NCI-H69 (cell line): ENCODE measurements at regions not wholly inside any gene's neighbourhood (a gene's known extent, or its start where the extent isn't known, plus 50 kb on each side); places are given as distances from the start of the nearest gene placed in this dataset.
"Not testable (repeated sequence)": the region's sequence is repeated elsewhere in the genome, so short reads cannot be mapped to it uniquely, and the experiment has no call there.

Experiments
- DNase-seq: peaks from one replicate; lab custom pipeline; 2025; lab: John Stamatoyannopoulos, UW

GRCh38 chr9:75459311-75459710 lies 371.0 kb downstream of the OSTF1 start:
- not testable (repeated sequence) for DNase-seq

GRCh38 chr9:75461183-75461582 lies 372.9 kb downstream of the OSTF1 start:
- DNase-seq, result no peak

GRCh38 chr9:75462866-75463265 lies 374.6 kb downstream of the OSTF1 start:
- DNase-seq, result no peak

DNA sequence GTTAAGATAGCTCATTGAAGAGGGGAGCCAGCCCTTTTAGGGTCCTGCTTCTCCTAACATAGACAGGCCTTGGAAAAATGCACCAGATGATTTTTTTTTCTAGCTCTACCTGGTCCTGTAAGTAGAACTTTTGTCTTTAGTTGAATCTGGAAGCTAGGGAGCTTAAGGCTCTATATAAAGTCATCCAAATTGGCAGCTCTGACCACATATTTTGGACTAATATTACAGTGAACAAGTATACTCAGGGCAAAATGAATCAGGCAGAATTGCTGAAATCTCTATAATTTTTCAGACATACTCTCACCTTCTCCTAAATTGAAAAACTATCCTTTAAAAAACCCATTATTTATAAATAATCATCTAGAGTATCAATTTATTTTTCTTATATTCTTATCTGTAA lies 375.6 kb downstream of the OSTF1 start:
- DNase-seq, result no peak

DNA sequence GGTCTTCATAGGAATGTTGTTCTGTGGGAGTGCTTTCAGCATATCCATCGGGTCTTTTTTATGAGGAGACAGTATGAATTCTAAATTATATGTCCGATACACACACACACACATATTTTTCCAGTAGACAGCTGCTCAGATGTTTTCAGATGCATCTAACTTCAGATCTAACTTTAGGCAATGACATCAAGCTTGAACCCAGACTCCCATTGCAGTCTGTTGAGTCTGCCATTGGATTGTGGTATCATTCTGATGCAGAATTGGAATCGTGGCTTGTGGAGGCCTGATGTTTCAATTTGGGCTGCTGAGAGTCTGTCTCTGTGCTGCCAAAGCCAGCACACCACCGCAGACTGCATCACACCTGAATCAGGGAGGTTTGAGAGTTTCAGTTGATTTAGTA lies 376.4 kb downstream of the OSTF1 start:
- no peak for DNase-seq

- no peak for DNase-seq
These were observed 378.8 kb downstream of the OSTF1 start for GRCh38 chr9:75467142-75467541.

- no peak for DNase-seq
These were observed 383.3 kb downstream of the OSTF1 start for GRCh38 chr9:75471549-75472114.

- no peak for DNase-seq
These were observed 394.3 kb downstream of the OSTF1 start for GRCh38 chr9:75482566-75482965.

- no peak for DNase-seq
These were observed 395.3 kb downstream of the OSTF1 start for GRCh38 chr9:75483636-75484035.

DNA sequence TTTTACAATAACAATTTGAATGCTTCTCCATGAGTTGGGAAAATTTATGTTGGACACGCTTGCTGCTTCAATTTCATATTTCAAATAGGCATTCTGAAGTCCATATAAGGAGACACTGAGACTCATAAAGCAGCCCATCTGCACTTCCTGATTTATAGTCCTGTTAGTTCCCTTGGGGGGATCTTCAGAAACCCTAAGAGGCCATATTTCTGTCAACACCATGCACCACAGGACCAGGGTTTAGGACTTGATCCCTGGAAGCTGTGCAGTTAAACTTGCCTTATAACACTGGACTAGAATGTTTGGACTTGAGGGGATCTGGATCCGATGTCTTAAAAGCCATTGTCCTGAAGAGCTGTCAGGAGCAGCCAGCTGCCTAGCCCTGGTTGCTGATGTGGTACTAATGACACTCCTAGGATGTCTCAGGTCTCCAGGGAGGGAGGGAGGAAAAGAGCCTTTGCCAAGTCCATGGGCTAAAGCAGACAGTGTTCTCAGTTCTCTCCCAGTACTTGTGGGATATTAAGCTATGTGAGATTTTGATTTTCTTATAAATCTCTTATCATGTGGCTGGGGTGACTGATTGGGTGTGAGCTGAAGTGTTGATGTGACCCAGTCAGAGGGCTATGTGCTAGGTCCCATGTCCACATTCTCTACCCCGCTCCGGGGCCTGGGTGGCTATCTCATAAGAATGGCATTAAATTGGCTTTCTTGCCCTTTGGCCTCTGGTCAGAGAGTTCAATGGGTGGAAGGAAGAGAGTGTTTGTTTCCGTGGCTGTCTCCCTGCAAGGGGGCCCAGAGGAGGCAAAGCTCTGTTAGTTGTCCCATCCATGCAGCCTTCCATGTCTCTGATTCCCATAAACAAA lies 399.8 kb downstream of the OSTF1 start:
- no peak for DNase-seq

DNA sequence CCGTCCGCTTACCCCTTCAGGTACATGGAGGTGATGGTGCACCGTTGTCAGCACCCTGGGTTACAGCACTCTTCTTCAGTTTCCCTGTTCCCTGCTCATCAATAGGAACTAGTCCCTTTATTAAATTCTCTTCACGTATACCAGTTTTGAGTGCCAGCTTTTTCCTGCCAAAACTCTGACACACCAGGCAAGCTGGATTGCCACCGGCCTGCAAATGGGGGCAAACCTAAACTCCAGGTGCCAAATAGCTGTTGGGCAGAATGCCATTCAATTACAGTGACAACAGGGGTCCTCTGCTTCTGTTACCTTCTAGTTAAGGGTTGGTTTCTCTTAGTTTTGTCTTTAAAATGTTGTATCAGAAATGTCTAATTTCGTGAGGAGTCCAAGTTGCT lies 400.4 kb downstream of the OSTF1 start:
- DNase-seq, result no peak

- no peak for DNase-seq
These were observed 400.1 kb upstream of the PCSK5 start for GRCh38 chr9:75490326-75490725.

- DNase-seq, result no peak
These were observed 398.9 kb upstream of the PCSK5 start for GRCh38 chr9:75491533-75491932.

DNA sequence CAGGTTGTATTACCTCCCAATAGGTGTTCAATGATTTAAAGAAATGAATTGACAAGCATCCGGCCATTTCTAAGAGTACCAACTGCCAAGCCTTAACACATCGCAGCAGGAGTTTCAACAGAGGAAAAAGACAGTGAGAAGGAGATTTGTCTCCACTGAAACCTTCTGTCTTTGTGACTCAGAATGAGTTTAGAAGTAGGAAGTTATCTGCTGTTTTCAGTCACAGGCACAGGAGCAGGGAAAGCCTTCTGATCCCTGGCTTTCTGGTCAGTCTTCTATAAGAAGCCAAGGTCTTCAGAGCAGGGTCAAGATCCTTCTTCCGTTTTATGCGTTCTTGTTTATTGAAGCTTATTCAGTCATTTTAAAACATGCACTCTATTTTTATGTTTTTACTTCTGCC lies 390.7 kb upstream of the PCSK5 start:
- no peak for DNase-seq

DNA sequence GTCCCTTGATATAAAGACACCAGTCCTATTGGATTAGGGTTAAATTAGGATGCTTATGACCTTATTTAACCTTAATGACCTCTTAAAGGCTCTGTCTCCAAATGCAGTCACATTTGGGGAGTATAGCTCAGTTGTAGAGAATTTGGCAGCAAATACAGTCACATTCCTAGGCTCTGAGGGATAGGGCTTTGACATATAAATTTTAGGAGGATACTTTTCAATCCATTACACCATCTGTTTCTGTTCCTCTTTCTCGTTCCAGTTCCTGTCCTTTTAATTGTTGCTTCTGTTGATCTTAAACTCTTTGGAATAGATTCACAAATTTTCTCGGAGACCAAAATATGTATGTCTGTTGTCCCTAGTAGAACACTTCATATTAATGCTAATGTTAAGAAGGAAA lies 390.0 kb upstream of the PCSK5 start:
- DNase-seq, result no peak

DNA sequence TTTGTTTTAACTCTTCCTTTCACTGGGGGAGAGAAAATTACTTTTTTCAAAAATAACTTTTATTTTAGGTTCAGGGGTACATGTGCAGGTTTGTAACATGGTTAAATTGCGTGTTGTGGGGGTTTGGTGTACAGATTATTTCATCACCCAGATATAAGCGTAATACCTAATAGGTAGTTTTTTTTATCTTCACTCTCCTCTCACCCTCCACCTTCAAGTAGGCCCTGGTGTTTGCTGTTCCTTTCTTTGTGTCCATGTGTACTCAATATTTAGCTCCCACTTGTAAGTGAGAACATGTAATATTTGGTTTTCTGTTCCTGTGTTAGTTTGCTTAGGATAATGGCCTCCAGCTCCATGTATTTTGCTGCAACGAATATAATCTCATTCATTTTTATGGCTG lies 389.5 kb upstream of the PCSK5 start:
- DNase-seq, result not testable (repeated sequence)

DNA sequence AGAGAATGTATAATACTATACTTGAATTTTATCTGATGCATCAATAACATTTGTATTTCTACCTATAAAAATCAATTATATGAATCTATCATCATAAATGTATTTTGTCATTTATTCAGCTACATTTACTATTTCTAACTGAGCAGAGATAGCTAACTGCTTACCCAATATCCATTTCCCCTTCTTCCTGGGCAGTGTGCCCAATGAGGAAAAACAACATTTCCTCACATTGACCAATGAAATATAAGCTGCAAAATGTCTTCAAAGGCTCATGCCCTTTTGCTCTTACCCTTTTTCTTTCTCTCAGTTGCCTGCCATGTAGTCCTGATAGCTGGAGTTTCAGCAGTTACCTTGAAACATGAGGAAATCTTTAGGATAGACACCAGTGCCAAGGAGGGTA lies 385.8 kb upstream of the PCSK5 start:
- no peak for DNase-seq

- no peak for DNase-seq
These were observed 384.8 kb upstream of the PCSK5 start for GRCh38 chr9:75505654-75506053.

- DNase-seq, result no peak
These were observed 361.0 kb upstream of the PCSK5 start for GRCh38 chr9:75529463-75529862.

DNA sequence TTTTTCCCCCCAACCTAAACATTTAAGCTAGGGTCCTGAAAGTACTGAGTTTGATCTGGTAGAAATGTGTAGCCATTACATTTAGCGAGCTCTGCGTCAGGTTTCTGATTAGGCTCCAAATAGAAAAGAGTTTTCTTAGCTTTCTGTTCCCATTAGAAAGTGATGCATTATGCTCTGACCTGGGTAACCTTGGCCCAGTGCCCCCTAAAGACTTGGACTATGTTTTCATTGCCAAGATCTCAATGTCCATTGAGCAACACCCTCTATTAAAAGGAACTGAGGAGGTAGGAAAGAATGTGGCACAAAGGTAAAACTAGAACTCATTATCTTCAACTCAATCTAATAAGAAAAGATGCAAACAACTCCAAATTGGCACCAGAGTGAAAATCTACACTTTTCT lies 358.9 kb upstream of the PCSK5 start:
- no peak for DNase-seq

DNA sequence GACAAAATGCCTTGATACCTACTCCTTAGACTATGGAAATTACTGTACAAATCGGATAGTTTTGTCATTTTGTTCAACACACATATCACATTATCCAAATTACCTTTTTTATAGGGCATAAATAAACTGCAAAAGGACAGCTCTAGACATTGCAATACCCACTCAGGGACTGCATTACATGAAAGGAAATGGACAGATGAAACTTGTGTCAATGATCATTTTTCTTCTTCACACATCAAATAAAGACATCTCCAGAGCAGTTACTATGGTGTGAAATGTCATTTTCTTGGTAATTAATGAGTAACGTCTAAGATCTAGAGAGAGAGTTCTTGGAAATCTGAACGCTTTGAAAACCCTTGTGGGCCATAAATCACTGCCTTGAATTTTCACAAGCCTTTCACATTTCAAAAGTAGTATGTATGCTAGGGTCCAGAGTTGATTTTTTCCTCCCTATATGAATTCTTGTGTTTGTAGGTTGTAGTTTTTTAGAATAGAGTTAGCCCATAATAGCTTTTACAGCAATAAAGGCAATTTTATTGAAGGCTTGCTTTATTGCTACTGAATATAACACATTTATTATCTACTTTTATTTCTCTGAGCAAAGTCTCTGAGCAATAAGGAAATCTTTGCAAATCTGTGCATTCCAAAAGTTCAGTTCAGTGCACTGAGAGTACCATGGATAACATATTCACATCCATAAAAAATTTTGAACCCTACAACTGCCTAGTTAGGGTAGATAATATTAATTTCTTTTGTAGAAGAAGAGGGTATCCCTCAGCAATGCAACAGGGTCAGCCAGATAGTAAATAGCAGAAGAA lies 358.0 kb upstream of the PCSK5 start:
- DNase-seq, result no peak

GRCh38 chr9:75539523-75539922 lies 350.9 kb upstream of the PCSK5 start:
- DNase-seq, result no peak

DNA sequence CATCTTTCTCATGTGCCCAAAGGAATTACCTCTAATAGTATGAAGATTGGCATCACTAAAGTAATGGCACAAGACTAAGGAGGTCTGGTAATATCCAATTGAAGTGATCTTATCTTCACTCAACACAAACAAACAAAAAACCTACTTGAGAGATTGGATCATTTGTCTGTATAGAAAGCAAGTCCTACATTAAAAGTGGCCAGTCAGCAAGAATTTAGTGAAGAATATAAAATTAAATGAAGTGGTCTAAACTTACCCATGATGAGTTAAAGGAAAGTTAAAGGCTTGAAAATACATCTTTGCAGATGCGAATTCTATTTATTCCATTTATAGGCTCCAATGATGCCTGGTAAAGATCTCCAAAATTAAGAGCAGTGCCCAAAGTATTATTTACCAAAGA lies 350.3 kb upstream of the PCSK5 start:
- no peak for DNase-seq
